ENCODE measurements at regions not wholly inside any gene's neighbourhood (a gene's known extent, or its start where the extent isn't known, plus 50 kb on each side); places are given as distances from the start of the nearest gene placed in this dataset.

DNA sequence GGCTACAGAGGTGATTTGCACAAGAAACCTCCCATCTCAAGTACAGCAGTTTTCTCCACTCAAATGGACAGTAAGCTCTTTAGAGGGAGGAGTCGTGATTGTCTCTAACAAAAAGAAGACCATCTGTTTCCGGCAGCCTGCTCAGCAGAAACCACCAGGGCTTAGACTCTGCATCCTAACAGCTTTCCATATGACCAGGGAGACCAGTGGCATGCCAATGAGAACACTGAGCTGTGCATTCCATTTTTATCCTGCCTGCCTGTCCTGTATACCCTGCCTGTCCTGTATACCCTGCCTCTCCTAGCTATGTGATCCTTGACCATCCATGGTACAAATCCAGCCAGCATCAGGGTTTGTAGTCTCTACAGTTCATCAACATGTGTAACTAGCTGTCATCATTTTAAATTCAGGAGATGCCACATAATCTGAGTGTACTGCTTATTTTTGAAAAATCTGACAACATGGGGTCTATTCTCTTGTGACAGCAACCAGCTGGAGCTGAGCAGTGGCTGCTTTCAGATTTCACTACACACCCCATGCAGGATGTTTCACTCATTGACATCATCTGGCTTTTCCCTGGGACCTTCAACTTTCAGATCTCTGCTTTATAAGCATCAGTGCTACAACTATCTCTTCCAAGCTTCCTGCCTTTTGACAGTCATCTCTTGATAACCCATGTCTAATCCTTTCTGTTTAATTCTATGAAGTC is 50.5 kb upstream of the POU2AF2 start:
- no peak overlapping the region for H3K4me3 ChIP-seq
- no peaks in the 10 kb centered on the region for H3K36me3 ChIP-seq
- TF ChIP-seq Cebpa-rat (IDR thresholded peaks at IDR 0.05) = no peak
- no peak overlapping the region for H3K27ac ChIP-seq
- no peak overlapping the region for H3K9ac ChIP-seq
- H4K20me1 ChIP-seq = no peaks in the 10 kb centered on the region
- H3K9me3 ChIP-seq (replicated peaks in 1 of 11) = peaks cover 14 to 28% (median 20%) of the 10 kb centered on the region in 11 experiments
- no peak overlapping the region for H3K4me2 ChIP-seq
- H3K27me3 ChIP-seq = no peaks in the 10 kb centered on the region
- no peaks in the 10 kb centered on the region for H3K4me1 ChIP-seq

DNA sequence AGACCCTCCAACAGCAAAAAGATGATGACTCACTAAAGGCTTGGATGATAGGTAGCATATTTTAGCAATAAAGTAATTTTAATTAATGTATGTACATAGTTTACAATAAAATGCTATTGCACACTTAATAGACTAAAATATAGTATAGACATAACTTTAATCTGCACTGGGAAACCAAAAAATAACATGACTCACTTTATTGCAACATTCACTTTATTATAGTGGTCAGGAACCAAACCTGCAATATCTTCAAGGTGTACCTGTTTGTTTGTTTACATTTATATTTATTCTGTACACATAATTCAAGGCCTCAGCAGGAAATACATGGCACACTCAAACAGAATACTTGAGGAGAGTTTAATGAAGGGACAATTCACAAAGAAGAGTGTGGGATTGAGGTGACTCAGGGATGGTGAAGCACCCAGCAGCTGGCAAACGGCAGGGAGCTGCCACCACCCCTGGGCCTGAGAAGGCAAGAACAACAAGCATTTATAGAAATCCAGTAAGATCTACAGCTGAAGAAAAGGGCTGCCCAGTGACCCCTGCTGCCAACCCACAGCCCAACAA is 51.5 kb upstream of the POU2AF2 start:
- no peaks in the 10 kb centered on the region for H3K27me3 ChIP-seq
- H3K4me2 ChIP-seq = no peak overlapping the region
- no peaks in the 10 kb centered on the region for H3K36me3 ChIP-seq
- no peak overlapping the region for H3K27ac ChIP-seq
- no peaks in the 10 kb centered on the region for H4K20me1 ChIP-seq
- TF ChIP-seq Cebpa-rat (IDR thresholded peaks at IDR 0.05) = no peak
- H3K4me1 ChIP-seq = peaks cover 0 to 7% (median 0%) of the 10 kb centered on the region in 10 experiments; a peak in 1 of 20 replicates
- no peak overlapping the region for H3K4me3 ChIP-seq
- H3K9me3 ChIP-seq (replicated peaks in 1 of 11) = peaks cover 15 to 28% (median 20%) of the 10 kb centered on the region in 11 experiments
- no peak overlapping the region for H3K9ac ChIP-seq

- Histone ChIP-seq H3K36me3 (no peaks in the 10 kb centered on the region), H4K20me1 (no peaks in the 10 kb centered on the region), H3K27ac (no peak overlapping the region), H3K9ac (no peak overlapping the region), H3K9me3 (replicated peaks in 1 of 11) (peaks cover 16 to 47% (median 38%) of the 10 kb centered on the region in 11 experiments), H3K4me3 (no peak overlapping the region), H3K27me3 (no peaks in the 10 kb centered on the region), H3K4me1 (peaks cover 23 to 37% (median 26%) of the 10 kb centered on the region in 10 experiments), H3K4me2 (no peak overlapping the region; a peak in 1 of 22 replicates)
- no peak for TF ChIP-seq Cebpa-rat (IDR thresholded peaks at IDR 0.05)
These were observed 56.1 kb upstream of the POU2AF2 start for GRCh38 chr11:111189466-111189865.

- H3K9ac ChIP-seq = peak overlapping the region in 6 of 11 experiments; percentile 13 to 45 (median 28); a peak in 7 of 22 replicates
- peak overlapping the region; percentile 18 to 81 (median 65); a peak in 21 of 22 replicates for H3K27ac ChIP-seq
- peaks cover 0 to 30% (median 20%) of the 10 kb centered on the region in 11 experiments; a peak in 18 of 22 replicates for H3K9me3 ChIP-seq (replicated peaks in 1 of 11)
- no peak for TF ChIP-seq Cebpa-rat (IDR thresholded peaks at IDR 0.05)
- H3K36me3 ChIP-seq = no peaks in the 10 kb centered on the region
- H4K20me1 ChIP-seq = no peaks in the 10 kb centered on the region
- peak overlapping the region in 1 of 10 experiments; percentile 20; a peak in 2 of 20 replicates for H3K4me3 ChIP-seq
- peak overlapping the region; percentile 49 to 77 (median 66); a peak in 21 of 22 replicates for H3K4me2 ChIP-seq
- no peaks in the 10 kb centered on the region for H3K27me3 ChIP-seq
- peaks cover 31 to 56% (median 35%) of the 10 kb centered on the region in 10 experiments for H3K4me1 ChIP-seq
These were observed 59.1 kb upstream of the POU2AF2 start for GRCh38 chr11:111186308-111186915.

- Histone ChIP-seq H3K36me3 (no peaks in the 10 kb centered on the region), H4K20me1 (no peaks in the 10 kb centered on the region), H3K27ac (peak overlapping the region in 10 of 11 experiments; percentile 60 to 81 (median 66); a peak in 20 of 22 replicates), H3K9ac (peak overlapping the region in 5 of 11 experiments; percentile 20 to 61 (median 29); a peak in 8 of 22 replicates), H3K4me2 (peak overlapping the region; percentile 49 to 77 (median 66)), H3K4me1 (peaks cover 31 to 60% (median 37%) of the 10 kb centered on the region in 10 experiments), H3K27me3 (no peaks in the 10 kb centered on the region), H3K4me3 (no peak overlapping the region), H3K9me3 (replicated peaks in 1 of 11) (peaks cover 0 to 30% (median 19%) of the 10 kb centered on the region in 11 experiments; a peak in 18 of 22 replicates)
- TF ChIP-seq Cebpa-rat (IDR thresholded peaks at IDR 0.05) = no peak
These were observed 60.3 kb upstream of the POU2AF2 start for GRCh38 chr11:111185266-111185665.

DNA sequence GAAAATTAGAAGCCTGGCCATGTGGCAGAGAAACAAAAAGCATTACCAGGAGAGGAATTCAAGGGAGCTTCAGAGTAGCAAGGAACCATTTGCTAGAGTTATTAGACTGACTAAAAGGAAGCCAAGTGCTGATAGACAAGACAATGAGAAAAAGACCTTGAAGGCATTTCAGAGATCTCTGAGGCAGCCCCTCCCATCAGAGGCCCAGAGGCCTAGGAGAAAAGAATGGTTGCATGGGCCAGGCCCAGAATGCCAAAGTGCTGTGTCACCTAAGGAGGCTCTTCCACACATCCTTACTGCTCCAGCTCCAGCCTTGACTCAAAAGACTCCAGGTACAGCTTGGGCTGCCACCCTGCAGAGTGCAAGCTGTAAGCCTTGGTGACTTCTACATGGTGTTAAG is 61.8 kb upstream of the POU2AF2 start:
- no peaks in the 10 kb centered on the region for H4K20me1 ChIP-seq
- H3K4me3 ChIP-seq = no peak overlapping the region
- H3K27ac ChIP-seq = peak overlapping the region in 5 of 11 experiments; percentile 62 to 81 (median 78); a peak in 4 of 22 replicates
- no peak for TF ChIP-seq Cebpa-rat (IDR thresholded peaks at IDR 0.05)
- no peaks in the 10 kb centered on the region for H3K27me3 ChIP-seq
- peak overlapping the region in 9 of 11 experiments; percentile 49 to 77 (median 66); a peak in 15 of 22 replicates for H3K4me2 ChIP-seq
- peaks cover 0 to 27% (median 18%) of the 10 kb centered on the region in 11 experiments; a peak in 18 of 22 replicates for H3K9me3 ChIP-seq (replicated peaks in 1 of 11)
- peaks cover 44 to 68% (median 53%) of the 10 kb centered on the region in 10 experiments for H3K4me1 ChIP-seq
- no peak overlapping the region for H3K9ac ChIP-seq
- no peaks in the 10 kb centered on the region for H3K36me3 ChIP-seq

- Histone ChIP-seq H3K27ac (peak overlapping the region in 10 of 11 experiments; percentile 24 to 88 (median 76); a peak in 18 of 22 replicates), H3K9me3 (replicated peaks in 1 of 11) (peaks cover 0 to 7% (median 0%) of the 10 kb centered on the region in 11 experiments; a peak in 2 of 22 replicates), H3K27me3 (no peaks in the 10 kb centered on the region), H3K4me3 (no peak overlapping the region), H3K9ac (peak overlapping the region in 3 of 11 experiments; percentile 47 to 71 (median 68); a peak in 6 of 22 replicates), H3K4me2 (peak overlapping the region; percentile 49 to 85 (median 73)), H3K36me3 (no peaks in the 10 kb centered on the region), H4K20me1 (no peaks in the 10 kb centered on the region), H3K4me1 (peaks cover 42 to 74% (median 55%) of the 10 kb centered on the region in 10 experiments)
- no peak for TF ChIP-seq Cebpa-rat (IDR thresholded peaks at IDR 0.05)
These were observed 66.2 kb upstream of the POU2AF2 start for GRCh38 chr11:111179184-111179910.

DNA sequence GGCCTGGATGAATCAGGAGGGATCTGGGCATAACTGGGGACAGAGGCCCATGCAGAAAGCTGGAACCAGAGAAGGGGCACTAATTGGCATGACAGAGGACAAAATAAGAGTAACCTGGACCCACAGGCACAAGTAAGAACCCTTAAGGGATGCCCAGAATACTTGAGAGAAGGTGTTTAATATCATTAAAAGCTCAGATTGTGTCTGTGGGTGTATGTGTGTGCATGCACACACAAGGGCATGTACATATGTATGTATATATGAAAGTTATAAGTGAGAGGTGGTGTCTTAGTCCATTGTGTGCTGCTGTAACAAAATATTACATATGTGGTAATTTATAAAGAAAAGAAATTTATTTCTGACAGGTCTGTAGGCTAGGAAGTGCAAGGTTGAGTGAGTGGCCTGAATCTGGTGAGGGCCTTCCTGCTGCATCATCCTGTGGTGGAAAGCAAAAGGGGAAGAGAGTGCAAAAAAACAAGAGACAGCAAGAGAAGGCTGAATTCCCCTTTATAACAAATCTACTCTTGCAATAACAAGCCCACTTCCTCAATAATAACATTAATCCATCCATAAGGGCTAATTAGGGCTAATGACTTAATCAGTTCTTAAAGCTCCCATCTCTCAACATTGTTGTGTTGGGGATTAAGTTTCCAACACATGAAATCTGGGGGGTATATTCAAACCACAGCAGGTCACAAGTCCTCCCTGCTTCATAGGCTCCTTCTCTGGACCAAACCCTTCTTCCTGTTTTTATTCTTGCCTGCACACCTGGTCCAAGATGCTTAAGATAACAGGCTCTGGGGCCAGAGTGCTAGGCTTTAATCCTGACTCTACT is 68.3 kb upstream of the POU2AF2 start:
- Histone ChIP-seq H4K20me1 (no peaks in the 10 kb centered on the region), H3K9ac (peak overlapping the region in 8 of 11 experiments; percentile 20 to 71 (median 53); a peak in 13 of 22 replicates), H3K27me3 (no peaks in the 10 kb centered on the region), H3K9me3 (replicated peaks in 1 of 11) (no peaks in the 10 kb centered on the region), H3K36me3 (no peaks in the 10 kb centered on the region), H3K27ac (peak overlapping the region in 10 of 11 experiments; percentile 24 to 88 (median 76); a peak in 19 of 22 replicates), H3K4me1 (peaks cover 35 to 56% (median 47%) of the 10 kb centered on the region in 10 experiments), H3K4me3 (peak overlapping the region in 2 of 10 experiments; percentile 11 to 12; a peak in 1 of 20 replicates), H3K4me2 (peak overlapping the region; percentile 49 to 91 (median 79))
- TF ChIP-seq Cebpa-rat (IDR thresholded peaks at IDR 0.05) = peak in 1 of 11 experiments; percentile 10; a peak in 1 of 22 replicates

All from BLaER1 treated with 17β-estradiol and CSF1 and Interleukin-3, amounts not matched to agents 10 nM and 100 nM (cell line).